HG02610 (cell line): ENCODE measurements at regions not wholly inside any gene's neighbourhood (a gene's known extent, or its start where the extent isn't known, plus 50 kb on each side); places are given as distances from the start of the nearest gene placed in this dataset.

Experiments
- ATAC-seq: cut with Tn5 transposase; IDR thresholded peaks from one replicate; pipeline ENCODE4 v1.9.1; 2021; ENCODE audit warnings: mild to moderate bottlenecking, moderate library complexity; ENCODE audit not compliant: unreplicated experiment

GRCh38 chr2:122100756-122101155 lies 345.3 kb downstream of the TSN start:
- no peak for ATAC-seq

- no peak for ATAC-seq
Measured at GRCh38 chr2:122101319-122101718, 345.9 kb downstream of the TSN start.

- no peak for ATAC-seq
Measured at GRCh38 chr2:122105171-122105876, 349.9 kb downstream of the TSN start.

- ATAC-seq, result no peak
Measured at GRCh38 chr2:122105877-122106206, 350.4 kb downstream of the TSN start.

GRCh38 chr2:122108186-122108585 lies 352.7 kb downstream of the TSN start:
- ATAC-seq, result no peak

- ATAC-seq, result no peak
Measured at GRCh38 chr2:122112216-122113005, 357.0 kb downstream of the TSN start.

GRCh38 chr2:122114421-122114820 lies 359.0 kb downstream of the TSN start:
- ATAC-seq, result no peak

GRCh38 chr2:122117371-122117770 lies 361.9 kb downstream of the TSN start:
- ATAC-seq, result no peak

GRCh38 chr2:122129399-122129798 lies 373.9 kb downstream of the TSN start:
- no peak for ATAC-seq

- ATAC-seq, result no peak
Measured at GRCh38 chr2:122132147-122132691, 376.8 kb downstream of the TSN start.

- ATAC-seq, result no peak
Measured at GRCh38 chr2:122135021-122135937, 379.8 kb downstream of the TSN start.

- ATAC-seq, result peak; percentile 51
Measured at GRCh38 chr2:122136056-122136455, 380.6 kb downstream of the TSN start.

GRCh38 chr2:122138561-122138960 lies 383.1 kb downstream of the TSN start:
- ATAC-seq, result no peak

- ATAC-seq, result no peak
Measured at GRCh38 chr2:122139739-122140420, 384.4 kb downstream of the TSN start.

- ATAC-seq, result no peak
Measured at GRCh38 chr2:122144884-122145283, 389.4 kb downstream of the TSN start.

GRCh38 chr2:122145856-122146255 lies 390.4 kb downstream of the TSN start:
- ATAC-seq, result no peak

GRCh38 chr2:122148128-122148767 lies 392.8 kb downstream of the TSN start:
- peak; percentile 68 for ATAC-seq

- ATAC-seq, result no peak
Measured at GRCh38 chr2:122150524-122151280, 395.3 kb downstream of the TSN start.

- ATAC-seq, result no peak
Measured at GRCh38 chr2:122152571-122152970, 397.1 kb downstream of the TSN start.
